K562 (cell line): ENCODE measurements at regions not wholly inside any gene's neighbourhood (a gene's known extent, or its start where the extent isn't known, plus 50 kb on each side); places are given as distances from the start of the nearest gene placed in this dataset.

Experiments
- CCAR2 ChIP-seq: fragments of 200-400 bp; formaldehyde crosslinking; IDR thresholded peaks from 2 replicates; pipeline ENCODE4 v1.6.1; 2017; ENCODE audit warnings: mild to moderate bottlenecking, low read depth, low read length
- ELF1 ChIP-seq: fragments of 200-800 bp; sonication (Bioruptor generic); IDR thresholded peaks from 2 replicates; pipeline ENCODE4 v1.6.1; 2016; ENCODE audit warnings: missing genetic modification characterization, missing compliant biosample characterization
- ELK3 ChIP-seq: fragments of 450-650 bp; formaldehyde crosslinking; IDR thresholded peaks from 2 replicates; pipeline ENCODE4 v1.4.0; 2020; ENCODE audit warnings: mild to moderate bottlenecking
- PTRF ChIP-seq: fragments of 450-650 bp; IDR thresholded peaks from 2 replicates; pipeline ENCODE4 v1.6.1; 2016; ENCODE audit warnings: mild to moderate bottlenecking, missing genetic modification characterization, missing compliant biosample characterization
- SLC30A9 ChIP-seq: fragments of 250-450 bp; sonication (Bioruptor Pico); IDR thresholded peaks from 2 replicates; pipeline ENCODE4 v1.8.0; 2022; ENCODE audit warnings: mild to moderate bottlenecking, moderate library complexity
- ZMIZ1 ChIP-seq, 2 experiments: fragments of 150-350 bp in 1 of 2; IDR thresholded peaks; 2 replicates each; pipeline ENCODE4 v1.6.1; 2012 to 2016; ENCODE audit warnings: low read depth in 2 of 2, low read length in 2 of 2, mild to moderate bottlenecking in 1 of 2, moderate library complexity in 1 of 2
- ZNF408 ChIP-seq: fragments of 250-450 bp; sonication (Bioruptor Pico); IDR thresholded peaks from 2 replicates; pipeline ENCODE4 v1.4.0; 2020; ENCODE audit warnings: low read depth, mild to moderate bottlenecking, moderate library complexity

- no peak for TF ChIP-seq ZMIZ1 (IDR thresholded peaks at IDR 0.05; ENCODE audit: low read depth in 2 of 2, low read length in 2 of 2)
- no peak for TF ChIP-seq PTRF (tag)
- TF ChIP-seq ELK3 (CRISPR knock-in tag) = no peak
- no peak for TF ChIP-seq ELF1 (tag)
- no peak for TF ChIP-seq SLC30A9 (CRISPR knock-in tag)
- no peak for TF ChIP-seq ZNF408 (CRISPR knock-in tag)
- TF ChIP-seq CCAR2 = no peak
- TF ChIP-seq, all 486 proteins: peak for 0
These were observed 167.7 kb downstream of the TSHZ3 start (continued) for GRCh38 chr19:31181535-31181934.
